ENCODE measurements at regions not wholly inside any gene's neighbourhood (a gene's known extent, or its start where the extent isn't known, plus 50 kb on each side); places are given as distances from the start of the nearest gene placed in this dataset.

- TF ChIP-seq POLR2AphosphoS5 (IDR thresholded peaks at IDR 0.05) (no peak), CTCF (IDR thresholded peaks at IDR 0.05) (no peak)
Measured at GRCh38 chr20:39894067-39894466, 795.0 kb downstream of the MAFB start.

Data from stomach (tissue), 4 donors.